ENCODE measurements at regions not wholly inside any gene's neighbourhood (a gene's known extent, or its start where the extent isn't known, plus 50 kb on each side); places are given as distances from the start of the nearest gene placed in this dataset.
A peak's percentile ranks its signal among the peaks of the same experiment; 100 is the strongest.

GRCh38 chr1:203985044-203985443, 87.9 kb upstream of the SOX13 start (continued):
- TF ChIP-seq NANOG (IDR thresholded peaks at IDR 0.05; ENCODE audit: insufficient read depth, low read depth, low read length, poor library complexity, severe bottlenecking) (peak; percentile 96), ATF3 (IDR thresholded peaks at IDR 0.05; ENCODE audit: insufficient read depth, low read depth, low read length) (no peak), ASH2L (IDR thresholded peaks at IDR 0.05; ENCODE audit: low read length) (peak; percentile 93), ZNF274 (IDR thresholded peaks at IDR 0.05; ENCODE audit: borderline replicate concordance, extremely low read depth, low read length) (no peak), EP300 (IDR thresholded peaks at IDR 0.05; ENCODE audit: borderline replicate concordance in 1 of 2, low read depth in 2 of 2, low read length in 2 of 2) (peak; percentile 29 to 98), CHD7 (IDR thresholded peaks at IDR 0.05; ENCODE audit: insufficient replicate concordance, low read length) (peak; percentile 77), POLR2AphosphoS5 (IDR thresholded peaks at IDR 0.05; ENCODE audit: low read depth, low read length) (peak; percentile 34; the same call in 1 of the 2 replicates), POLR2A (IDR thresholded peaks at IDR 0.05; ENCODE audit: control extremely low read depth in 1 of 2, low read depth in 2 of 2, low read length in 2 of 2) (no peak), MAX (IDR thresholded peaks at IDR 0.05) (peak; percentile 33; the same call in 1 of the 2 replicates), CREB1 (IDR thresholded peaks at IDR 0.05) (no peak), E2F6 (IDR thresholded peaks at IDR 0.05) (no peak)
